Loucy (cell line): ENCODE measurements at regions not wholly inside any gene's neighbourhood (a gene's known extent, or its start where the extent isn't known, plus 50 kb on each side); places are given as distances from the start of the nearest gene placed in this dataset.
"Not testable (repeated sequence)": the region's sequence is repeated elsewhere in the genome, so short reads cannot be mapped to it uniquely, and the experiment has no call there.

Experiments used
- CTCF ChIP-seq: fragments of 200-600 bp; sonication (generic); conservative IDR thresholded peaks from 2 replicates; pipeline ENCODE4 v1.5.1; 2014; ENCODE audit warnings: mild to moderate bottlenecking, antibody characterized with exemption, low read length
- EZH2phosphoT487 ChIP-seq: fragments of 200-600 bp; IDR thresholded peaks from 2 replicates; pipeline ENCODE4 v1.6.1; 2018; ENCODE audit warnings: antibody characterized with exemption, mild to moderate bottlenecking, moderate library complexity, borderline replicate concordance

- TF ChIP-seq CTCF, EZH2phosphoT487: not testable (repeated sequence)
Observed at GRCh38 chr6:26744837-26745282, 85.3 kb upstream of the ZNF322 start.
